HG03103 (cell line): ENCODE measurements at regions not wholly inside any gene's neighbourhood (a gene's known extent, or its start where the extent isn't known, plus 50 kb on each side); places are given as distances from the start of the nearest gene placed in this dataset.
A peak's percentile ranks its signal among the peaks of the same experiment; 100 is the strongest.

Experiments
- ATAC-seq: cut with Tn5 transposase; IDR thresholded peaks from one replicate; pipeline ENCODE4 v1.9.1; 2021; ENCODE audit warnings: low read depth; ENCODE audit not compliant: unreplicated experiment

- no peak for ATAC-seq
These were observed 235.0 kb upstream of the HNMT start for GRCh38 chr2:137729305-137729704.

- ATAC-seq: no peak
These were observed 226.7 kb upstream of the HNMT start for GRCh38 chr2:137737559-137737958.

- no peak for ATAC-seq
These were observed 222.4 kb upstream of the HNMT start for GRCh38 chr2:137741784-137742362.

DNA sequence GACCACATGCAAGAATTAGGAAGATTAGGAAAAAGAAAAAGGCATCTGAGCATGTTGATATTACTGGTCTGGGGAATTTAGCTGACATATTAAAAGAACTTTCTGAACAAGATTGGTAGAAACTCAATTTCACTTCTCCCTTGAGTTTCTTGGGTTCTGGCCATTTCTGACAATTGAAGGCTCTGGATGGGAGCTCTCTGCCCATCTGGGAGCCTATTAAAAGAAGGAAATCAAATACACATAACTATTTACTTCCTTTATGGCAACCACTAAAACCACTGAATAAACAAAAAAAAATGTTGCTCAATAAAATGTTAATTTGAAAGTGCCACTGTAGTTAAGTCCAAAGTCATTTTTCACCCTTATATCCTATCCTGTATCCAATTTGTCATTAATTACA, 216.8 kb upstream of the HNMT start:
- ATAC-seq: no peak

- ATAC-seq: no peak
These were observed 215.7 kb upstream of the HNMT start for GRCh38 chr2:137748533-137748932.

DNA sequence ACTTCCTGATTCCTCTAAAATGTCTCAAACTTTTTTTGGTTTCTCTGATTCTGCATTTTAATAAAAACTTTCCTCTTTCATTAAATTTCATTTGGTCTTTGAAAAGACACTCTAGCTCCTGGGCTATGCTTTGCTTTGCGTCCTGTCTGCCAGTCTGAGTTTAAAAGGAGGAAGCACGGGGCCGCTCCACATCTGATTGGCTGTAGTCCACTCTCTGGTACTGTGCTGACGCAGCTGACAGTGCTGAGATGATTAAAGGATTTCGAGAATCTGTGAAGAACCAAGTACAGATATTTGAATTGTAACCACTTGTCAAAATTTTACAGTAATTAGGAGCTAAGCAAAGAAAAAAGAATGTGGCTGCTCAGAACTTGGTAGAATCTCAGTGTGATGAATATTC, 199.6 kb upstream of the HNMT start:
- no peak for ATAC-seq

GRCh38 chr2:137769406-137769805, 194.9 kb upstream of the HNMT start:
- no peak for ATAC-seq

DNA sequence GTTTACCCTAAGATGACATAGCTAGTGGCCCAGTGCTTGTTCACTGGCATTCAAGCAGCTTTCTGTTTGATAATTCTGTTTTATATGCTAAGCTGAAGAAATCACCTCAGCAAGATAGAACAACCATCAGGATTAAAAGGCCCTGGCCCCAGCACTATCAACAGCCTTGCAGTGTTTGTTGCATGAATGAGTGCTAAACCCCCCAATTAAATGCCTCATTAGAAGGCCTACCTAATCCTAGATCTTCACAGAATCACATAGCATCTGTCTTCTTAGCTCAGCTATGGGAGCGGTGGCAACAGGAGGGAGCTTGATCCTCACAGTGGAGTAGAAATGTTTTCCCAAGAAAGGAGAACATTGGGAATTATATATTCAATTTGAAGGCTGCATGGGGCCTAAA, 194.1 kb upstream of the HNMT start:
- ATAC-seq: no peak

DNA sequence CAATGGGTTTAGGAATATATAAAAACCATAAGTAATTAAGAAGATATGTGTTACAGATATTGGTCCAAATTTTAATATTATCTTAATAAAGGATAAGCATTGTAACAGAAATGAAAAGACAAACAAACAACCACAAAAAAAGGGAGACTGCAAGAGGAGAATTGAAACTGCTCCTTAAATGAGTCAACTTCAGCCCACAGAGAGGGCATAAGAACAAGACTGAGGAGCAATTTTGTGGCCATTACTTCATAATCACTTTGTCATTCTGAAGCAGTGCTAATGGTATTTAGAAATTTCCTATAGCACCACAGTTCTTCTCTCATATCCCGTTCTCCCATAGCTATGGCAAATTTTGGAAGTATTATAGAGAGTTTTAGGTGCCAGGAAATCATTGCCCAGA, 193.2 kb upstream of the HNMT start:
- no peak for ATAC-seq

GRCh38 chr2:137772451-137772850, 191.8 kb upstream of the HNMT start:
- ATAC-seq: no peak

GRCh38 chr2:137775529-137775928, 188.7 kb upstream of the HNMT start:
- no peak for ATAC-seq

DNA sequence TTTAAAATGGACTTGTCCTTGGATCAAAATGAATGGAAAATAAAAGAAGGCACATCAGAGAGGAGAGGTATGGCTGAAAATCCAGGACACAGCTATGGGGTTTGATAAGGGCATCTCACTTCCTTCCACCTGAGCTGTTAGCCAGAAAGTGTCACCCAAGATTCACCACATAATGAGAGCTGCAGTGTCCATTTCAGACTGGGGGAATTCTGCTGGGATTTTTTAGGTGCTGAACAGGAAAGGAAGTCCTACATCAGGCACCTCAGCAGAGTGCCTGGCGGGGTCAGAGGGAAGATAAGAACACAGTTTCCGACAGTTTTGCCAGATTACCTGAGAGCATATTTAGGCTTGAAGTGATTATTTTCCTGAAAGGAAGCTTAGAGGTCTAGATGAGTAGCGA, 187.6 kb upstream of the HNMT start:
- no peak for ATAC-seq

GRCh38 chr2:137797641-137798040, 166.6 kb upstream of the HNMT start:
- ATAC-seq: peak; percentile 68

- no peak for ATAC-seq
These were observed 164.7 kb upstream of the HNMT start for GRCh38 chr2:137799600-137799999.

DNA sequence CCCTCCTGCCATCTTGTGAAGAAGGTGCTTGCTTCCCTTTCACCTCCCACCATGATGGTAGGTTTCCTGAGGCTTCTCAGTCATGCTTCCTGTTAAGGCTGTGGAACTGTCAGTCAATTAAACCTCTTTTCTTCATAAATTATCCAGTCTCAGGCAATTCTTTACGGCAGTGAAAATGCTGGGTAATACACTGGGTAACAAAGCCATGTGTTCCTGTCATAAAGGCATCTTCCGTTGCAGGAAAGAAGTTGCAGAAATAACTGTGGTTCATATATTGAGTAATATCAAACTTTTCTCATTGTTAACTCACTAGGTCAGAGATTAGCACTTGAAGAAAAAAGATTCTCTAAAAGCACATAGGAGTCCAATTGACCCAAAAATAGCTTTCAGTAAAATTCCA, 163.9 kb upstream of the HNMT start:
- ATAC-seq: no peak

DNA sequence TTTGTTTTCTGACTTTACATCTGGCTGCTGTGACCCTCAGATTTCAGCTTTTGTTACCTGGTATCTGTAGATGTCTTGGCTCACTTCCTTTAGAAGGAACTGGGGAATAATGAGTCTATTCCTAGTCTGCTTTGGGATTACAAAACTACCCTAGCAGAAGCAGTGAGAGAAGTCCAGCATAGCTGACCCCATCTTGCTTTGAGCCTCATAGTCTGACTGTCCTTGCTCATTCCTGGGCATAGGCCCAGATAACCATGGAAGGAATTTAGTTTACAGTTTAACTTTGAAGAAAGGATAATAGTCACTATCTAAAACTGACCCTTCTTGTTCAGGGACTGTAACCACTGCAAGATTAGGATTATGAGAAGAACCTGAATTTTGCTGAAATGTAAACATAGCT, 163.0 kb upstream of the HNMT start:
- no peak for ATAC-seq

- no peak for ATAC-seq
These were observed 162.2 kb upstream of the HNMT start for GRCh38 chr2:137802038-137802437.

DNA sequence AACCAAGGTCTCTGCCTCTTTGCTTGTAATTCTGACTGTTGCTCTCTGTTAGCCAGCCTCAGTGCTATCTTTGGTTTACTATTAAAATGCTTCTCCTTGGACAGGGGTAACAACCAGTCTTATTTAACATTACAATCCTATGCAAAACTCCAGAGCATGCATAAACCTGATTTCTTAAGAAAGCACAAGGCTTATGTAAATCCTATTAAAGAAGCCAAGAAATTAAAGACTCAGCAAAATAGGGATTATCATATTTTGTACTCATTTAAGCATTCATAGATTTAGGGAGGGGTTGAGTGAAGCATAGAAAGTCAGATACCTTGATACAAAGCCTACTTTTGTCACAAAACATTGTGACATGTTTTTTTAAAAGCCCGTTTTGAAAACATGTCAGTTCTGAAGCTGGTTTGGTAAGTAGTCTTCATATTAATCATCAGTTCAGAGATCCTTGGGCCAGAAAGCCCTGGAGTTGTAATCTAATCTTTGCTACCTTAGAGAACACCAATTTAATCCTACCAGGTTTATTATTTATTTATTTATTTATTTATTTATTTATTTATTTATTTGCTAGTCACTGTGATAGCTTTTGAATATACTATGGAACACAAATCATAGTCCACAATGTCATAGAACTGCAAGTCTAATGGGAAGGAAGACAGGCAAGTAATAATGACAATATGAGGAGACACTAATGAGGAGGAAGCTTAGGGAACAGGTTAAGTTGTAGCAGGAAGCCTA, 158.0 kb upstream of the HNMT start:
- no peak for ATAC-seq

GRCh38 chr2:137809252-137809651, 155.0 kb upstream of the HNMT start:
- ATAC-seq: no peak

DNA sequence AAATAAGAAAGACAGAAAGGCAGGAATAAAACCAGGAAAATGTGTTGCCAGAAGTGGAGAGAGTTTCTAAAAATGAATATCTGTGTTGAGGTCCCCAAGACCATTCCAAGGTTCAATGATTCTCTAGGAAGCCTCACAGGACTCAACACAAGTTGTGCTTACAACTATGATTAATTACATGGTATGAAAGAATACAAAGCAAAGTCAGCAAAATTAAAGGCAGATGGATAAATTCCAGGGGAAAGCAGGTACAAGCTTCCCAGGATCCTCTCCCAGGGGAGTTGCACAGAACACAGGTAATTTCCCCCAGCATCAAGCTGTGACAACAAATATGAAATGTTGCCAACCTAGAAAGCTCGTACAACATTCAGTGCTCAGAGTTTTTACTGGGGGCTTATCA, 154.4 kb upstream of the HNMT start:
- no peak for ATAC-seq

GRCh38 chr2:137812517-137812916, 151.8 kb upstream of the HNMT start:
- no peak for ATAC-seq

DNA sequence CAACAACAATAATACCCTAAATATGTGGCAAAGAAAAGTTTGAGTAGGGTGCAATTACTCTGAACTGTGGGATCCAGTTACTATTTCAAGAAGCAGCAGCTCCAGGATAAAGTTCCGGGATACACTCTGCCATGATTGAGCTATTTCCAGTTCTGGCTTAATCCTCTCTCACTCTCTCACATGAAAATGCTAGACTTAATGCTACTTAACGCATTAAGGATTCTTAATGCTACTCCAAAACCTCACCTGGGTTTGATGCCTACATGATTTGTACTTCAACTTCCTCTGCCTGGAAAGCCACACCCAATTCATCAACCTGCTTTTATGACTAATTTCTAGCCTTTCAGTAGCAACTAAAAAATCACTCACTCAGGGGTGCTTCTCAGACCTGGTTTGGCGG, 151.1 kb upstream of the HNMT start:
- no peak for ATAC-seq

DNA sequence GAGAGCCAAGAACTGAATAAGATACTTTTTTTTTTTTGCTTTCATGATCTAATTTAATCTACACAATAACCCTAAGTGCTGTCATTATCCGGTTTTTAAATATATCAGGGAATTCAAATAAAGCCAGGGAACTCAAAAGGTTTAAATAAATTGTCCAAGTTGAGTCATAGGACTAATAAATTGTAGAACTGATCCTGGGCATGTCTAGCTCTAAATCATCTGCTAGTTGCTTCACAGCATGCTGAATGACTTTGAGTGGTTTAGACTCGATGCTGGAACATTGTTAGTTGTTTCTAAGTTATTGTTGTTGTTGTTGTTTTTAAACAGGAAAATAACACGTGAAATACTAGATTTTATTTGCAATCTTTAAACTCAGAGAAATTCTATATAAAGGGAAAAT, 147.2 kb upstream of the HNMT start:
- ATAC-seq: no peak
